Left ventricle myocardium inferior (tissue), 1 donor: ENCODE measurements at regions not wholly inside any gene's neighbourhood (a gene's known extent, or its start where the extent isn't known, plus 50 kb on each side); places are given as distances from the start of the nearest gene placed in this dataset.

ENCODE experiments used
- DNase-seq: peaks from one replicate; pipeline ENCODE4 v3.0.0-alpha.2; 2020
- H3K27ac ChIP-seq: fragments of 200-600 bp; replicated peaks from 2 replicates; pipeline ENCODE4 v1.8.0; 2021
- H3K27me3 ChIP-seq: fragments of 200-600 bp; 2 replicates; pipeline ENCODE4 v1.8.0; 2021; ENCODE audit warnings: low read depth
- H3K36me3 ChIP-seq: fragments of 200-600 bp; 2 replicates; pipeline ENCODE4 v1.8.0; 2021
- H3K4me1 ChIP-seq: fragments of 200-600 bp; 2 replicates; pipeline ENCODE4 v1.8.0; 2021
- H3K4me3 ChIP-seq: fragments of 200-600 bp; 2 replicates; pipeline ENCODE4 v1.8.0; 2021; ENCODE audit warnings: mild to moderate bottlenecking, moderate library complexity
- H3K9me3 ChIP-seq: fragments of 200-600 bp; replicated peaks from 2 replicates; pipeline ENCODE4 v1.8.0; 2021
- intact Hi-C: fragments of 100-400 bp; cut with micrococcal nuclease; formaldehyde crosslinking; loops from one replicate; pipeline ENCODE4 v1.11.0; 2022
- TF ChIP-seq, protein P1 (sequence below): fragments of 200-600 bp; IDR thresholded peaks from 2 replicates; pipeline ENCODE4 v1.8.0; 2021; ENCODE audit warnings: antibody characterized with exemption, mild to moderate bottlenecking, borderline replicate concordance
- donor health status: DM: no; HTN: yes; CAD: no; lungs with severe emphysema.

GRCh38 chr12:5165296-5165970 is 121.8 kb downstream of the KCNA5 start:
- peaks cover 3% of the 10 kb centered on the region for H3K4me1 ChIP-seq
- no peaks in the 10 kb centered on the region for H3K9me3 ChIP-seq
- TF ChIP-seq, protein P1, sequence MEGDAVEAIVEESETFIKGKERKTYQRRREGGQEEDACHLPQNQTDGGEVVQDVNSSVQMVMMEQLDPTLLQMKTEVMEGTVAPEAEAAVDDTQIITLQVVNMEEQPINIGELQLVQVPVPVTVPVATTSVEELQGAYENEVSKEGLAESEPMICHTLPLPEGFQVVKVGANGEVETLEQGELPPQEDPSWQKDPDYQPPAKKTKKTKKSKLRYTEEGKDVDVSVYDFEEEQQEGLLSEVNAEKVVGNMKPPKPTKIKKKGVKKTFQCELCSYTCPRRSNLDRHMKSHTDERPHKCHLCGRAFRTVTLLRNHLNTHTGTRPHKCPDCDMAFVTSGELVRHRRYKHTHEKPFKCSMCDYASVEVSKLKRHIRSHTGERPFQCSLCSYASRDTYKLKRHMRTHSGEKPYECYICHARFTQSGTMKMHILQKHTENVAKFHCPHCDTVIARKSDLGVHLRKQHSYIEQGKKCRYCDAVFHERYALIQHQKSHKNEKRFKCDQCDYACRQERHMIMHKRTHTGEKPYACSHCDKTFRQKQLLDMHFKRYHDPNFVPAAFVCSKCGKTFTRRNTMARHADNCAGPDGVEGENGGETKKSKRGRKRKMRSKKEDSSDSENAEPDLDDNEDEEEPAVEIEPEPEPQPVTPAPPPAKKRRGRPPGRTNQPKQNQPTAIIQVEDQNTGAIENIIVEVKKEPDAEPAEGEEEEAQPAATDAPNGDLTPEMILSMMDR = no peak
- H3K36me3 ChIP-seq = no peaks in the 10 kb centered on the region
- peaks cover 38% of the 10 kb centered on the region for H3K27me3 ChIP-seq
- no peak overlapping the region for H3K27ac ChIP-seq
- intact Hi-C loops = no loop called here
- no peak overlapping the region for H3K4me3 ChIP-seq
- no peak for DNase-seq

DNA sequence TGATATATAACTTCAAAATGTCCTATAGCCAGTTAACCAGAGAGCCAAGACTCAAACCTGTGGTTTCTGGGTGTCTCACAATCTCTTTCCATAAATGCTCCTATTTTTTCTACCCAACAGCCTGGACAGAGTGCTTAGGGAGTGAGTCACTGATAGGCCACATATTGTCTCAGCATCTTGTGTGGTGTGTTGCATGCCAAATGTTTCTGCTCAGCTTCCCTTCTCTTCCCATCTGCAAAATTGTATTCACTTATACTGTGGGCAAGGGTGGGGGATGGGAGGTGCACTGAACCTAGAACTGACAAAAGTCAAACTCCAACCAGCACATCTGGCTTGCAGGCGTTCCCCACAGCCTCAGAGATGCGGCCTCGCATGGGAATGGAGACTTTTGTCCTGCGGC is 123.3 kb downstream of the KCNA5 start:
- H3K36me3 ChIP-seq = no peaks in the 10 kb centered on the region
- H3K4me1 ChIP-seq = peaks cover 16% of the 10 kb centered on the region
- intact Hi-C loops = no loop called here
- no peak overlapping the region for H3K4me3 ChIP-seq
- no peak overlapping the region for H3K27ac ChIP-seq
- no peak for DNase-seq
- TF ChIP-seq, protein P1 = no peak
- H3K27me3 ChIP-seq = peaks cover 23% of the 10 kb centered on the region
- H3K9me3 ChIP-seq = no peaks in the 10 kb centered on the region

DNA sequence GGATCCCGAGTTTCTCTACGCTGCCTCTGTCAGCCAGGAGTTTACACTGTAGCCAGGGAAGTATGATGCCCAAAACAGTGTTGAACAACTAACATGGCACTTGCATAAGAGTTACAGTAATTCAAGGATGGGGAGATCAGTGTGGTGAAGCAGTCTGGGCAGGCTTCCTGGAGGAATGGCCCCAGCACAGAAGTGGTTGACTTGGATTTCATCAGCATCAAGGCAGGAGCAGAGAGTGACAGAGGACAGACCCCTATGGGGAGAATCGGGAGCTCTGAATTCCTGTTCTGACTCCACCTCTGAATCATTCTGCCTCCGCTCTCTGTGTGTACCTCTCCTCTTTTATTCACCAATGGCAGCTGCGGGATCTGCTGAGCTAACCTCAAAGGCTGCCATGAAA is 124.5 kb downstream of the KCNA5 start:
- H3K4me3 ChIP-seq = no peak overlapping the region
- TF ChIP-seq, protein P1 = no peak
- peaks cover 14% of the 10 kb centered on the region for H3K27me3 ChIP-seq
- no peak for DNase-seq
- H3K27ac ChIP-seq = no peak overlapping the region
- H3K9me3 ChIP-seq = no peaks in the 10 kb centered on the region
- intact Hi-C loops = no loop called here
- H3K4me1 ChIP-seq = peaks cover 16% of the 10 kb centered on the region
- H3K36me3 ChIP-seq = no peaks in the 10 kb centered on the region

DNA sequence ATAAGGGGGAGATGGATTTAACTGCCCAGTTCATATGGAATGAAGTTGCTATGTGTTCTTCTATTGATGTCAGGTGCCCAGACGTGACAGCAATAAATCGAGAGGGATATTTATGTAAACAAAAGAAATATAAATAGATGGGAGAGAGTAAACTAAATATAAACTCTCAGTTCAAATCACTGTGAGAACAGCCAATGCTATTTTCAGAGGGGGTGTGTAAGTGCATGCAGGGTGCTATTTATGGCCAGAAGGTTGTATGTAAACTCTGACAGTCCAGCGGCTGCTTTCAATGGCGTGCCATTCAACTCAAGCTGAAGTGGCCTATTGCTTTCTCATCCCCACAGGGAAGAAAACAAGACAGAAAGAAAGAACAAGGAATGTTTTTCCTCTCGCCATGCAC is 127.2 kb downstream of the KCNA5 start:
- H3K27me3 ChIP-seq = no peaks in the 10 kb centered on the region
- no peaks in the 10 kb centered on the region for H3K36me3 ChIP-seq
- H3K4me1 ChIP-seq = peaks cover 16% of the 10 kb centered on the region
- H3K9me3 ChIP-seq = no peaks in the 10 kb centered on the region
- peak overlapping the region; percentile 68 for H3K27ac ChIP-seq
- H3K4me3 ChIP-seq = peak overlapping the region; percentile 15
- TF ChIP-seq, protein P1 = no peak
- DNase-seq = no peak
- intact Hi-C loops = no loop called here

- DNase-seq = no peak
- Histone ChIP-seq H3K4me1 (peaks cover 16% of the 10 kb centered on the region), H3K27ac (peak overlapping the region; percentile 68), H3K4me3 (no peak overlapping the region), H3K27me3 (no peaks in the 10 kb centered on the region), H3K9me3 (no peaks in the 10 kb centered on the region), H3K36me3 (no peaks in the 10 kb centered on the region)
- intact Hi-C loops = no loop called here
- TF ChIP-seq, protein P1 = peak; percentile 67
Observed at GRCh38 chr12:5171701-5172100, 128.0 kb downstream of the KCNA5 start.
